MM.1S (cell line): ENCODE measurements at regions not wholly inside any gene's neighbourhood (a gene's known extent, or its start where the extent isn't known, plus 50 kb on each side); places are given as distances from the start of the nearest gene placed in this dataset.

Experiments used
- DNase-seq: peaks from one replicate; pipeline ENCODE4 v3.0.0-alpha.2; 2015
- H2AFZ ChIP-seq: fragments of 300-600 bp; sonication (generic); 2 replicates; pipeline ENCODE4 v1.6.0; 2016; ENCODE audit warnings: antibody characterized with exemption, low read length
- H3F3A ChIP-seq: fragments of 300-600 bp; sonication (generic); 2 replicates; pipeline ENCODE4 v1.6.1; 2016; ENCODE audit warnings: mild to moderate bottlenecking, antibody characterized with exemption, low read length, moderate library complexity, mixed read lengths; ENCODE audit not compliant: insufficient read depth
- H3K27ac ChIP-seq: fragments of 300-600 bp; sonication (generic); 2 replicates; pipeline ENCODE4 v1.5.1; 2016; ENCODE audit warnings: mild to moderate bottlenecking, low read length
- H3K27me3 ChIP-seq: fragments of 300-600 bp; sonication (generic); replicated peaks from 2 replicates; pipeline ENCODE4 v1.6.0; 2016; ENCODE audit warnings: low read length; ENCODE audit not compliant: insufficient read depth
- H3K36me3 ChIP-seq: fragments of 300-600 bp; sonication (generic); replicated peaks from 2 replicates; pipeline ENCODE4 v1.6.1; 2016; ENCODE audit warnings: mild to moderate bottlenecking, low read length, mixed read lengths; ENCODE audit not compliant: insufficient read depth
- H3K4me1 ChIP-seq: fragments of 300-600 bp; sonication (generic); 2 replicates; pipeline ENCODE4 v1.6.1; 2016; ENCODE audit warnings: low read length, mixed read lengths
- H3K4me2 ChIP-seq: fragments of 300-600 bp; sonication (generic); 2 replicates; pipeline ENCODE4 v1.6.0; 2016; ENCODE audit warnings: low read depth, low read length
- H3K4me3 ChIP-seq: fragments of 300-600 bp; sonication (generic); 2 replicates; pipeline ENCODE4 v1.5.1; 2016; ENCODE audit warnings: low read length, mixed read lengths
- H3K79me2 ChIP-seq: fragments of 300-600 bp; sonication (generic); 2 replicates; pipeline ENCODE4 v1.6.1; 2016; ENCODE audit warnings: mixed run types, low read length, mixed read lengths
- H3K9ac ChIP-seq: fragments of 300-600 bp; sonication (generic); 2 replicates; pipeline ENCODE4 v1.6.1; 2016; ENCODE audit warnings: low read length, mixed read lengths
- H3K9me2 ChIP-seq: fragments of 300-600 bp; sonication (generic); replicated peaks from 2 replicates; pipeline ENCODE4 v1.6.1; 2016; ENCODE audit warnings: mild to moderate bottlenecking, low read length, mixed read lengths; ENCODE audit not compliant: insufficient read depth
- H3K9me3 ChIP-seq: fragments of 300-600 bp; sonication (generic); replicated peaks from 2 replicates; pipeline ENCODE4 v1.6.1; 2016; ENCODE audit warnings: mild to moderate bottlenecking, low read length, mixed read lengths; ENCODE audit not compliant: insufficient read depth
- H4K20me1 ChIP-seq: fragments of 300-600 bp; sonication (generic); 2 replicates; pipeline ENCODE4 v1.6.1; 2016; ENCODE audit warnings: mild to moderate bottlenecking, low read length, moderate library complexity, mixed read lengths; ENCODE audit not compliant: insufficient read depth
- CTCF ChIP-seq: fragments of 300-600 bp; sonication (generic); IDR thresholded peaks from 2 replicates; pipeline ENCODE4 v1.5.1; 2016; ENCODE audit warnings: antibody characterized with exemption, low read length, mixed read lengths
- EZH2 ChIP-seq: fragments of 300-600 bp; sonication (generic); optimal IDR thresholded peaks from 2 replicates; pipeline ENCODE3; 2017; ENCODE audit warnings: low read depth, mild to moderate bottlenecking, antibody characterized with exemption, low read length, mixed read lengths
- EZH2phosphoT487 ChIP-seq: fragments of 300-600 bp; sonication (generic); IDR thresholded peaks from 2 replicates; pipeline ENCODE4 v1.6.1; 2018; ENCODE audit warnings: antibody characterized with exemption, low read length

DNA sequence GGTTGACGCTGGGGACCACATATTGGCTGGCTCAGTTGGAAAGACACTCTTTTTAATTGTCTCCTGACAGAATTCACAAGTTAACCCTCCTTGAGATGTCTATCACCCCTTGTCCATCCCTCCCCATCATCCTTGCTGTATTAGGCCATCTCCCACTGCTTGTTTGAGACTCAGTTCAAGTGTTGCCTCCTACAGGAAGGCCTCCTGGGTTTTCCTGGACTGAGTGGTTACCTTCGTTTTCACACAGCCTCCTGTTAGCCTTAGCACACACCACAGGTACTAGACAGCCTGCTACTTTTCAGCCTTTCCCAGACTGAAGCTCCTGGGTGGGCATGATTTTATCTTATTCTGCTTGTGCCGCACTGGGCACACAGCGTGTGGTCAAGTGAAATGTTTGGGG is 145.3 kb upstream of the STX18 start:
- H3K4me1 ChIP-seq: peaks cover 22% of the 10 kb centered on the region
- no peak overlapping the region for H3K4me3 ChIP-seq

GRCh38 chr4:4685810-4686795 is 144.3 kb upstream of the STX18 start:
- Histone ChIP-seq H3K4me3 (no peak overlapping the region), H3K4me2 (no peak overlapping the region), H3K27ac (no peak overlapping the region), H3K4me1 (peaks cover 21% of the 10 kb centered on the region), H3K9me3 (no peaks in the 10 kb centered on the region), H3K9ac (no peak overlapping the region), H2AFZ (no peak overlapping the region), H4K20me1 (no peaks in the 10 kb centered on the region), H3K9me2 (no peaks in the 10 kb centered on the region), H3K79me2 (no peaks in the 10 kb centered on the region), H3K36me3 (no peaks in the 10 kb centered on the region), H3K27me3 (no peaks in the 10 kb centered on the region), H3F3A (0 out of 2 replicates have a peak, but pooled peaks cover 6% of the 10 kb centered on the region)
- no peak for TF ChIP-seq CTCF
- no peak for TF ChIP-seq EZH2phosphoT487
- no peak for TF ChIP-seq EZH2
- no peak for DNase-seq

More for the DNA sequence above, 145.3 kb upstream of the STX18 start:
- TF ChIP-seq EZH2 (no peak), CTCF (no peak), EZH2phosphoT487 (no peak)
- H3K4me2 ChIP-seq: no peak overlapping the region
- H3K27me3 ChIP-seq: no peaks in the 10 kb centered on the region
- 0 out of 2 replicates have a peak, but pooled peaks cover 6% of the 10 kb centered on the region for H3F3A ChIP-seq
- H3K9ac ChIP-seq: no peak overlapping the region
- H2AFZ ChIP-seq: no peak overlapping the region
- H3K36me3 ChIP-seq: no peaks in the 10 kb centered on the region
- no peaks in the 10 kb centered on the region for H4K20me1 ChIP-seq
- no peak overlapping the region for H3K27ac ChIP-seq
- no peak for DNase-seq
- H3K79me2 ChIP-seq: no peaks in the 10 kb centered on the region
- no peaks in the 10 kb centered on the region for H3K9me2 ChIP-seq
- no peaks in the 10 kb centered on the region for H3K9me3 ChIP-seq

DNA sequence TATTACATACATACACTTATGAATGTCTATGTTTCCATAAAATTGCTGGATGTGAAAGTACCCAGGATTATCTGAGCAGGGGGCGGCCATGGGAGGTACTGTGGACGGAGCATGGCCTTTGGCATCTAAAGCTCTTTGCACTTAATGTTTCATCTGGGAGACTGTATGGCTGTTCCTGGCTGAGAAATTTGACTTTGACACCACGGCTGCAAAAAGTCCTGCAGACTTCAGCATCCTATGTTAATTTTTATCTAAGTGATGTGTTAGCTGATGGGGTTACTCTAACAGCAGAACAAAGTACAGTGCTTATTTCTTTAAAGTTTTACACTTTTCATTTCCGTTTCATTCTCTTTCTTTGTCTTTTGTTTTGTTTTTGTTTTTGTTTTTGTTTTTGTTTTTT is 139.8 kb upstream of the STX18 start:
- no peak for DNase-seq
- Histone ChIP-seq H3K9me2 (no peaks in the 10 kb centered on the region), H4K20me1 (no peaks in the 10 kb centered on the region), H3K27ac (no peak overlapping the region), H3K36me3 (no peaks in the 10 kb centered on the region), H3K27me3 (no peaks in the 10 kb centered on the region), H3K9ac (no peak overlapping the region), H3K4me2 (no peak overlapping the region), H3K79me2 (no peaks in the 10 kb centered on the region), H3K4me1 (no peaks in the 10 kb centered on the region), H3K4me3 (no peak overlapping the region), H3K9me3 (no peaks in the 10 kb centered on the region), H3F3A (no peaks in the 10 kb centered on the region), H2AFZ (no peak overlapping the region)
- TF ChIP-seq EZH2 (no peak), CTCF (no peak), EZH2phosphoT487 (no peak)
